ENCODE measurements at regions not wholly inside any gene's neighbourhood (a gene's known extent, or its start where the extent isn't known, plus 50 kb on each side); places are given as distances from the start of the nearest gene placed in this dataset.

DNA sequence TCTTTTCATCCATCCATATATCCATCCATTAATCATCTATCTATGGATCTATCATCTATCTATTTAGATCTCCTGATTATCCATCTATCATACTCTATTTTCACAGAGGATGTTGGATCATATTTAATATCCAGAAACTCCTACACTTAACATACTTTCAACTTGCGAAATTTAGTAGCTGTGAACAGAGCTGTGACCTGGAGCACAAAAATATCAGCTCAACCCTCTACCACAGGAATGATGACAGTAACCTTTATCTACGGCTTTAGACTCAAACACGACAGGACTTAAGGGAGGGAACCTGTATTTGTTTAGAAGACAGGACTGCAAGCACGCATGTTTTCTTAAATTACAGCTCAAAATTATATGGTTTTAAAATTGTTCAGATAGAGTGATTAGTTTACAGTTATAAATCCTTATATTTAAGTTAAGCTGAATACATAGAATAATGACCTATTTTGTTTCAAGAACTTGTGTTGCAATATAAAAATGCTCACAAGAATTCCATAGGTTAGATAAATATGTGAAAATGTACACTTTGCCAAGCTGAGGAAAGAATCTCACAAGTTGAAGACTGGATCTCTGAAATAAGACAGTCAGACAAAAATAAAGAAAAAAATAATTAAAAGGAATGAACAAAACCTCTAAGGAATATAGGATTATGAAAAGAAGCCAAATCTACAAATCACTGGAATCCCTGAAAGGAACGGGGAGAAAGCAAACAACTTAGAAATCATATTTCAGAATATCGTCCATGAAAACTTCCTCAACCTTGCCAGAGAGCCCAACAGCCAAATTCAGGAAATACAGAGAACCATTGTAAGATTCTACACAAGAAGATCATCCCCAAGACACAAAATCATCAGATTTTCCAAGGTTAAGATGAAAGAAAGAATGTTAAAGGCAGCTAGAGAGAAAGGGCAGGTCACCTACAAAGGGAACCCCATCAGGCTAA, 142.0 kb downstream of the COL6A3 start:
- no peak for DNase-seq (ENCODE audit: low read depth)

Data from stromal cell of bone marrow (primary cell).